ENCODE measurements at regions not wholly inside any gene's neighbourhood (a gene's known extent, or its start where the extent isn't known, plus 50 kb on each side); places are given as distances from the start of the nearest gene placed in this dataset.

DNA sequence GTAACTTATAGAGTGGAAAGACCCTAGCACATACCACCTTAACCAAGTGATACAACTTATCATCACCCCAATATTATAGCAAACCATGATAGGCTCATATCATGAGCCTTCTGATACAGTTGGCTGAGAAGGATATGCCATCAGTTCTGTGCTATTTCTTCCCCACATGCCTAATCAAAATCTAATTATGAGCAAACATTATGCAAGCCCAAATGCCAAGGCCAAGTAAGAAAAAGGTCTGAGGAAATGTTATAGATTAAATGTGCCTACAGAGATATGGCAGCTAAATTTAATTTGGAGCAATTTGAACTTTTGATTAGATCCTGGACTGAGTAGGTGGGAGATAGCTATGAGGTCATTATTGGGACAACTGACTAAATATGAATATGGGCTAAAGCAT, 225.9 kb upstream of the PMFBP1 start:
- TF ChIP-seq POLR2A (IDR thresholded peaks at IDR 0.05) (no peak), POLR2AphosphoS5 (IDR thresholded peaks at IDR 0.05) (no peak)
- TF ChIP-seq, protein P1, sequence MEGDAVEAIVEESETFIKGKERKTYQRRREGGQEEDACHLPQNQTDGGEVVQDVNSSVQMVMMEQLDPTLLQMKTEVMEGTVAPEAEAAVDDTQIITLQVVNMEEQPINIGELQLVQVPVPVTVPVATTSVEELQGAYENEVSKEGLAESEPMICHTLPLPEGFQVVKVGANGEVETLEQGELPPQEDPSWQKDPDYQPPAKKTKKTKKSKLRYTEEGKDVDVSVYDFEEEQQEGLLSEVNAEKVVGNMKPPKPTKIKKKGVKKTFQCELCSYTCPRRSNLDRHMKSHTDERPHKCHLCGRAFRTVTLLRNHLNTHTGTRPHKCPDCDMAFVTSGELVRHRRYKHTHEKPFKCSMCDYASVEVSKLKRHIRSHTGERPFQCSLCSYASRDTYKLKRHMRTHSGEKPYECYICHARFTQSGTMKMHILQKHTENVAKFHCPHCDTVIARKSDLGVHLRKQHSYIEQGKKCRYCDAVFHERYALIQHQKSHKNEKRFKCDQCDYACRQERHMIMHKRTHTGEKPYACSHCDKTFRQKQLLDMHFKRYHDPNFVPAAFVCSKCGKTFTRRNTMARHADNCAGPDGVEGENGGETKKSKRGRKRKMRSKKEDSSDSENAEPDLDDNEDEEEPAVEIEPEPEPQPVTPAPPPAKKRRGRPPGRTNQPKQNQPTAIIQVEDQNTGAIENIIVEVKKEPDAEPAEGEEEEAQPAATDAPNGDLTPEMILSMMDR (IDR thresholded peaks at IDR 0.05): no peak

Data from sigmoid colon (tissue), 4 donors.